22Rv1 (cell line): ENCODE measurements at regions not wholly inside any gene's neighbourhood (a gene's known extent, or its start where the extent isn't known, plus 50 kb on each side); places are given as distances from the start of the nearest gene placed in this dataset.

ENCODE experiments used
- ZFX ChIP-seq: fragments of 450-650 bp; IDR thresholded peaks from 2 replicates; pipeline ENCODE4 v1.6.1; 2017; ENCODE audit warnings: antibody characterized with exemption, borderline replicate concordance
- TF ChIP-seq, protein P1 (sequence below): fragments of 450-650 bp; IDR thresholded peaks from 2 replicates; pipeline ENCODE4 v1.5.1; 2017; ENCODE audit warnings: mild to moderate bottlenecking

DNA sequence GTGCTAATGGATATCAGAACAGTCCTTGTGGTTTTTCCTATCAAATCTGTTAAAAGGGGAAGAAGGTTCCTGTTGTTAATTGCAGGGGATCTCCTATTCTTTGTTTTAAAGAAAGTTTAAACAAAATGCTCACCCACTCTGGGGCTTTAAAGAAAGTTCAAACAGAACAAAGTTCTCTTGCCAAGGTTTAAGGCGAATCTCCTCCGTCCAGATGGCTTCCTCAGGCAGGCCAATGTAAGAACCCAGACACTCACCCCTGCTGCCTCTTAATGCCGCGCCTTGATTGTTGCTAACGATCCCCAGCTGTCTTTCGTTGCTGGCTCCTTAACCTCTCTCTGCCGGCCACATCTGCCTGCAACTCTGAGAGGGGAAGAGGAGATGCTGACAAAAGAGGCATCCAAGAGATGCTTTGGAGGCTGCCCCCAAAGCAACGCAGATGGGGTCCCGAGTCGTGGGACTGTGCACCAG, 235.0 kb upstream of the PRDM1 start:
- TF ChIP-seq, protein P1, sequence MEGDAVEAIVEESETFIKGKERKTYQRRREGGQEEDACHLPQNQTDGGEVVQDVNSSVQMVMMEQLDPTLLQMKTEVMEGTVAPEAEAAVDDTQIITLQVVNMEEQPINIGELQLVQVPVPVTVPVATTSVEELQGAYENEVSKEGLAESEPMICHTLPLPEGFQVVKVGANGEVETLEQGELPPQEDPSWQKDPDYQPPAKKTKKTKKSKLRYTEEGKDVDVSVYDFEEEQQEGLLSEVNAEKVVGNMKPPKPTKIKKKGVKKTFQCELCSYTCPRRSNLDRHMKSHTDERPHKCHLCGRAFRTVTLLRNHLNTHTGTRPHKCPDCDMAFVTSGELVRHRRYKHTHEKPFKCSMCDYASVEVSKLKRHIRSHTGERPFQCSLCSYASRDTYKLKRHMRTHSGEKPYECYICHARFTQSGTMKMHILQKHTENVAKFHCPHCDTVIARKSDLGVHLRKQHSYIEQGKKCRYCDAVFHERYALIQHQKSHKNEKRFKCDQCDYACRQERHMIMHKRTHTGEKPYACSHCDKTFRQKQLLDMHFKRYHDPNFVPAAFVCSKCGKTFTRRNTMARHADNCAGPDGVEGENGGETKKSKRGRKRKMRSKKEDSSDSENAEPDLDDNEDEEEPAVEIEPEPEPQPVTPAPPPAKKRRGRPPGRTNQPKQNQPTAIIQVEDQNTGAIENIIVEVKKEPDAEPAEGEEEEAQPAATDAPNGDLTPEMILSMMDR, result no peak
- no peak for TF ChIP-seq ZFX
